Activated CD4-positive, alpha-beta T cell treated with anti-CD3 and anti-CD28 coated beads for 36 hours (primary cell): ENCODE measurements at regions not wholly inside any gene's neighbourhood (a gene's known extent, or its start where the extent isn't known, plus 50 kb on each side); places are given as distances from the start of the nearest gene placed in this dataset.

Source experiments
- ATAC-seq: fragments of 200-7000 bp; cut with Tn5 transposase; one replicate; pipeline ENCODE4 v1.10.0; 2021; ENCODE audit warnings: mild to moderate bottlenecking, moderate library complexity
- CTCF ChIA-PET: fragments of 350-600 bp; sonication (Branson Sonifier 250); formaldehyde crosslinking; loops from one replicate; lab custom pipeline; 2021; ENCODE audit warnings: antibody characterized with exemption; lab: Charles Lee
- POLR2A ChIA-PET: fragments of 350-600 bp; sonication (Branson Sonifier 250); formaldehyde crosslinking; loops from one replicate; lab custom pipeline; 2021; ENCODE audit warnings: antibody characterized with exemption, inconsistent platforms; lab: Charles Lee
- DNase-seq: peaks from one replicate; pipeline ENCODE4 v3.0.0-alpha.2; 2020
- H3K27ac Mint-ChIP-seq: one replicate; pipeline ENCODE4 v1.8.0; 2021; ENCODE audit warnings: mixed read lengths
- H3K27me3 Mint-ChIP-seq: one replicate; pipeline ENCODE4 v1.8.0; 2021; ENCODE audit warnings: mixed read lengths
- H3K36me3 Mint-ChIP-seq: one replicate; pipeline ENCODE4 v1.8.0; 2021; ENCODE audit warnings: low read depth, mixed read lengths
- H3K4me1 Mint-ChIP-seq: one replicate; pipeline ENCODE4 v1.8.0; 2021; ENCODE audit warnings: mixed read lengths
- H3K4me3 Mint-ChIP-seq: one replicate; pipeline ENCODE4 v1.8.0; 2021; ENCODE audit warnings: mild to moderate bottlenecking, moderate library complexity, mixed read lengths
- H3K9me3 Mint-ChIP-seq: one replicate; pipeline ENCODE4 v1.8.0; 2021; ENCODE audit warnings: low read depth, mixed read lengths
- intact Hi-C, 2 experiments: fragments of 100-400 bp; cut with DNase I in 1 of 2; cut with micrococcal nuclease in 1 of 2; formaldehyde crosslinking; loops; one replicate each; pipeline versions ENCODE4 v1.14.2 to v1.15.1; 2022 to 2024; cut with DNase I, micrococcal nuclease

DNA sequence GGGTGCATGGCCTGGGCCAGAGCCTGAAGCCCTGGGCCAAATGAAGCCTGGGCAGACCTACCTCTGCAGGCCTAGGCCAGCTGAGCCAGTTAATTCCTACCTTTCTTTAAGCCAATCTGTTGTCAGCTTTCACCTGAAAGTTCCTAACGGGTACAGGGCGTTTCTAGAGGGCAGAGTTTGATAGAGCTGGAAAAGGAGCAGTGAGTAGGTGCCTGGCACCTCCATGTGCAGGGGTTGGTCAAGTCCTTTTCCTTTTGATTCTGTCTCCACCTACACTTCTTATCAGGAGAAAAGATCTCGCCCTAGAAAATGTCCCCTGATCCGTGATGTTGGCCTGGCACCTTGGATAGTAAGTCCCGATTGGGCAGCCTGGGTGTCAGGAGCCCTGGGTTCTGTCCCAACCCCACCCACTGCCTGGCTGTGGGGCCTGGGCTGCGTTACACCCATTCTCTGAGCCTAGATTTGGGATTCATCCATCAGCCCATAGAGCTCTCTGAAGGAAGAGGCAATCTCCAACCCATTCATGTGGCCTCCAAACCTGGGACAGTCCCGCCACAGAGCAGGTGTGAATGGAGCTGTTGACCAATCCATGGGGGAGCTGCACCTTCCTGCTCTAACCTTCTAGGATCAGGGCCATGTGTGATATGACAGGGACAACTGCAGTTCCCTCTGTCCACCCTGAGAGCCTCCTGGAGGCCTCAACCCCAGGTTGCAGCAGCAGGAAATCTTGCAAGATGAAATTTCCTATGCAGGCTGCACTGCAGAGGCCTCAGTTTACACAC, 304.3 kb downstream of the MATN1 start:
- Mint-ChIP-seq H3K36me3 (no peaks in the 10 kb centered on the region), H3K4me3 (no peak overlapping the region), H3K4me1 (no peaks in the 10 kb centered on the region), H3K27me3 (peaks cover 6% of the 10 kb centered on the region), H3K9me3 (no peaks in the 10 kb centered on the region), H3K27ac (no peak overlapping the region)
- DNase-seq, result no peak
- intact Hi-C loops, result no loop called here
- no peak for ATAC-seq
- CTCF ChIA-PET, result no interaction called here
- POLR2A ChIA-PET, result no interaction called here

DNA sequence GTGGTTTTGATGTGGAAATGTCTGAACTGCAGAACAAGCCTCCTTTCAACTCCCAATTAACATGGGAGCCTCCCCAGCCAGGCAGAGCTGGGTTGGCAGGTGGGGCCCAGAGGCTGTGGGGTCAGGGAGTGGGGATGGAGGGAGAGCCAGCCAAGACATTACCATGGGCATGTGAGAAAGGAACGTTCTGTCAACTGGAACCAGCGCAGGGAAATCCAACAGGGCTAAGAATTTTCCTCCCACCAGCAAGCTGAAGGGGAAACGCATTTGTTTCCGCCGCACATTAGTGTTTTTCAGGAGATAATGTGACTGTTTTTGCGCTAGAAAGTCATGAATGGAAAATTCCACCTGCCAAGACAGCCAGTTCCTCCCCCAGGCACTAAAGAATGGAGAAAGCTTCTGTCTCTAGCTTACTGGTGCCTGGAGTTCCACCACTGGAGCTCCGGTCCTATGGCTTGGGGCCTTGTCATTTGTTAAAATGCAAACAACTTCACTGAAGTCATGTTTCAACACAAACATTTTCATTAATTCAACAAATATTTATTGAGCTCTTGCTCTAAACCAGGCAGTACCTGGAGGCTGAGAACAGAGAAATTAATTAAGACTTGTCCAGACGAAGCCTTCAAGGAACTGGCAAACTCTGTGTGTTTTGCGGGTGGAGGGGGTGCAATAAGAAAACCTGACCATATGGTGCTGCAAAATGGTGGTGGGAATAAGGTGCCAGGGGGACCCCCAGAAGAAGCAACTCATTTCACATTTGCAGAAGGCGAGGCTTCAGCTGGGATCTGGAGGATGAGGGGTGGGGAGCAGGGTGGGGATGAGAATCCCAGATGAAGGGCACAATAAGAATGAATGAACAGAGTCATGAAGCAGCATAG, 305.1 kb downstream of the MATN1 start:
- no peaks in the 10 kb centered on the region for H3K9me3 Mint-ChIP-seq
- ATAC-seq (no peak), DNase-seq (no peak)
- no peaks in the 10 kb centered on the region for H3K36me3 Mint-ChIP-seq
- H3K27me3 Mint-ChIP-seq, result peaks cover 6% of the 10 kb centered on the region
- ChIA-PET POLR2A (no interaction called here), CTCF (interaction anchor here (1.3 kb wide), 1 partner anchor 38 kb away, joined by 3 read pairs; no protein-coding TSS in a partner anchor)
- H3K4me3 Mint-ChIP-seq, result no peak overlapping the region
- H3K27ac Mint-ChIP-seq, result no peak overlapping the region
- intact Hi-C loops, result no loop called here
- H3K4me1 Mint-ChIP-seq, result no peaks in the 10 kb centered on the region

DNA sequence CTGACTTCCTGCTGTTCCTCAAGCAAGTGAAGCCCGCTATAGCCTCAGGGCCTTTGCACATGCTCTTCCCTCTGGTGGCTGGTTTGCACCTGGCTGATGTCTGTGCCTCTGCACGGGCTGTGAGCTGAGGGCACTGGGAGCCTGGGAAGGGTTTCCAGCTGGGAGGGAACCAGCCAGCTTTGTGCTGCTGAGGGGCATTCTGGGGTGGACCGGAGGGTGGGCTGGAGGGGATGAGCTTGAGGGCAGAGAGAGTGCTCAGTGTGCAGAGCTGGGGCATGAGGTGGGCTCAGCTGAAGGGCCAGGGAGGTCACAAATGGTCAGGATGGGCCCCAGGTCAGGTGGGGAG, 305.7 kb downstream of the MATN1 start:
- DNase-seq (no peak), ATAC-seq (no peak)
- intact Hi-C loops, result no loop called here
- Mint-ChIP-seq H3K4me3 (no peak overlapping the region), H3K27me3 (peaks cover 3% of the 10 kb centered on the region), H3K4me1 (no peaks in the 10 kb centered on the region), H3K27ac (no peak overlapping the region), H3K9me3 (no peaks in the 10 kb centered on the region), H3K36me3 (no peaks in the 10 kb centered on the region)
- ChIA-PET POLR2A (no interaction called here), CTCF (interaction anchor here (1.3 kb wide), 1 partner anchor 37 kb away, joined by 3 read pairs; no protein-coding TSS in a partner anchor)

GRCh38 chr1:30417001-30417700, 306.2 kb downstream of the MATN1 start:
- Mint-ChIP-seq H3K4me1 (no peaks in the 10 kb centered on the region), H3K4me3 (no peak overlapping the region), H3K9me3 (no peaks in the 10 kb centered on the region), H3K27ac (no peak overlapping the region), H3K36me3 (no peaks in the 10 kb centered on the region), H3K27me3 (peaks cover 3% of the 10 kb centered on the region)
- intact Hi-C loops, result no loop called here
- POLR2A ChIA-PET, result no interaction called here
- ATAC-seq, result no peak
- CTCF ChIA-PET, result interaction anchor here (1.3 kb wide), 1 partner anchor 37 kb away, joined by 3 read pairs; no protein-coding TSS in a partner anchor
- no peak for DNase-seq

- DNase-seq, result no peak
- CTCF ChIA-PET, result no interaction called here
Measured at GRCh38 chr1:30416221-30416820, 307.1 kb downstream of the MATN1 start.

DNA sequence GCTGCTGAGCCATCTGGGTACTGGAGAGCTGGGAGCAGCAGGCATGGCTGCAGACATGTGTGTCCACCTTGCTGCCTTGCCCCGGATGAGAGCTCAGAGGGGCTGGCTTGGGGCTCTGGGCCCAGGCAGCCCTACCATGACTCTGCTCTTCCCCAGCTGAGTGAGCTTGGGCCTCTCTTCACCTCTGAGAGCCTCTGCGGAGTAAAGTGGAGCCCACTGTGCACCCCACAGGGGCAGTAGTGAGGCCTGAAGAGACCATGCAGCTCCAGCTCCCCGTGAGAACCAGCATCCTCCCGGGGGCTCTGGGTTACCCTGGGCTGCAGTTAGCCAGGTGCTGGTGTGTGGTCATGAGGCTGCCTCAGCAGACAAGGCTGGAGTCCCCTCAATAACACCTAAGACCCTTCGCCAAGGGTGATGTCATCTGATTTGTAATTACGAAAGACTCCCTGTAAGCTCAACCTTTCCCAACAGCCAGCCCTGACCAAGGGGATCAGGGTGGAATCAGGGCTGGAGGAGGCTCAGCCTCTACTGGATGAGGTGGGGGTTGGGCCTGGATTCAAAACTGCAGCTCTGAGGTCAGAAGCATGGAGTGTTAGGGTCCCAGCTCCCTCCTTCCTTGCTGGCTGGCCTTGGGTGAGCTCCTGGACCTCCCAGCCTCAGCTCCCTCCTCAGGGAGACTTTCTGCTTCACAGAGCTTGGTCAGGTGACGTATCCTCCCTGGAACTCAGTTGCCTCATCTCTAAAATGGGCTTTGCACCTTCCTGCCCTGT, 308.0 kb downstream of the MATN1 start:
- H3K4me1 Mint-ChIP-seq, result no peaks in the 10 kb centered on the region
- no peaks in the 10 kb centered on the region for H3K9me3 Mint-ChIP-seq
- no peak overlapping the region for H3K4me3 Mint-ChIP-seq
- no peaks in the 10 kb centered on the region for H3K36me3 Mint-ChIP-seq
- no peak for DNase-seq
- POLR2A ChIA-PET, result no interaction called here
- H3K27ac Mint-ChIP-seq, result no peak overlapping the region
- peaks cover 5% of the 10 kb centered on the region for H3K27me3 Mint-ChIP-seq
- ATAC-seq, result no peak
- CTCF ChIA-PET, result no interaction called here
- intact Hi-C loops, result no loop called here

More at GRCh38 chr1:30416221-30416820, 307.1 kb downstream of the MATN1 start:
- Mint-ChIP-seq H3K36me3 (no peaks in the 10 kb centered on the region), H3K27ac (no peak overlapping the region), H3K9me3 (no peaks in the 10 kb centered on the region), H3K27me3 (peaks cover 3% of the 10 kb centered on the region), H3K4me1 (no peaks in the 10 kb centered on the region), H3K4me3 (no peak overlapping the region)
- ATAC-seq, result no peak
- POLR2A ChIA-PET, result no interaction called here
- intact Hi-C loops, result no loop called here

DNA sequence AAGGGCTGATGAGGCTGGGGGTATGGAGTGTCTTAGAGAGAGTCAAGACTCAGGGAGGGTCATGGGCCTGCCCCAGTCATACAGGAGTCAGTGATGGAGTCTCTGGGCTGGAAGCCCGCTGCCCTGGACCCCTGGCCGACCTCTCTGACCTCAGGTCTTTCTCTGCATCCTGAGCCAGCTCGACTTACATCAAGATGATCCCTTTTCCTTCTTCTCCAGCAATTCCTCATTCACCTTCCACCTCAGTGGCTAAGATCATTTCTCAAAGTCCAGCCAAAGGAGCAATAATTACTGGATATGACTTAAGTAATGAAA, 308.6 kb downstream of the MATN1 start:
- H3K27me3 Mint-ChIP-seq, result peaks cover 5% of the 10 kb centered on the region
- ATAC-seq, result no peak

GRCh38 chr1:30414086-30414850, 309.1 kb downstream of the MATN1 start:
- DNase-seq (no peak), ATAC-seq (no peak)
- Mint-ChIP-seq H3K27ac (no peak overlapping the region), H3K9me3 (no peaks in the 10 kb centered on the region), H3K4me3 (no peak overlapping the region), H3K27me3 (peaks cover 8% of the 10 kb centered on the region), H3K4me1 (no peaks in the 10 kb centered on the region), H3K36me3 (no peaks in the 10 kb centered on the region)
- ChIA-PET POLR2A (no interaction called here), CTCF (no interaction called here)
- intact Hi-C loops, result loop anchor here in 1 of 2 experiments (5.0 kb wide), 1 partner anchor 293 kb away; no protein-coding TSS in a partner anchor

More for the DNA sequence above, 308.6 kb downstream of the MATN1 start:
- Mint-ChIP-seq H3K4me3 (no peak overlapping the region), H3K9me3 (no peaks in the 10 kb centered on the region), H3K27ac (no peak overlapping the region), H3K4me1 (no peaks in the 10 kb centered on the region), H3K36me3 (no peaks in the 10 kb centered on the region)
- ChIA-PET POLR2A (no interaction called here), CTCF (no interaction called here)
- no peak for DNase-seq
- intact Hi-C loops, result loop anchor here in 1 of 2 experiments (5.0 kb wide), 1 partner anchor 292 kb away; no protein-coding TSS in a partner anchor

- ATAC-seq (no peak), DNase-seq (no peak)
- ChIA-PET CTCF (no interaction called here), POLR2A (no interaction called here)
- H3K4me3 Mint-ChIP-seq, result no peak overlapping the region
- intact Hi-C loops, result loop anchor here in 1 of 2 experiments (5.0 kb wide), 1 partner anchor 294 kb away; no protein-coding TSS in a partner anchor
- H3K36me3 Mint-ChIP-seq, result no peaks in the 10 kb centered on the region
- H3K27me3 Mint-ChIP-seq, result peaks cover 12% of the 10 kb centered on the region
- no peaks in the 10 kb centered on the region for H3K4me1 Mint-ChIP-seq
- H3K27ac Mint-ChIP-seq, result no peak overlapping the region
- H3K9me3 Mint-ChIP-seq, result no peaks in the 10 kb centered on the region
Measured at GRCh38 chr1:30413606-30414005, 309.8 kb downstream of the MATN1 start.

GRCh38 chr1:30413111-30413440, 310.3 kb downstream of the MATN1 start:
- no peaks in the 10 kb centered on the region for H3K9me3 Mint-ChIP-seq
- CTCF ChIA-PET, result no interaction called here
- H3K27ac Mint-ChIP-seq, result no peak overlapping the region
- DNase-seq (no peak), ATAC-seq (no peak)
- no peaks in the 10 kb centered on the region for H3K36me3 Mint-ChIP-seq
- intact Hi-C loops, result loop anchor here in 1 of 2 experiments (5.0 kb wide), 1 partner anchor 294 kb away; no protein-coding TSS in a partner anchor
- H3K4me3 Mint-ChIP-seq, result no peak overlapping the region
- POLR2A ChIA-PET, result no interaction called here
- no peaks in the 10 kb centered on the region for H3K4me1 Mint-ChIP-seq
- peaks cover 12% of the 10 kb centered on the region for H3K27me3 Mint-ChIP-seq
